NB4 (cell line): ENCODE measurements at regions not wholly inside any gene's neighbourhood (a gene's known extent, or its start where the extent isn't known, plus 50 kb on each side); places are given as distances from the start of the nearest gene placed in this dataset.

Experiments used
- CTCF ChIP-seq: IDR thresholded peaks from one replicate; pipeline ENCODE4 v1.5.1; 2012; ENCODE audit warnings: low read depth, low read length
- MAX ChIP-seq: IDR thresholded peaks from 2 replicates; pipeline ENCODE4 v1.6.1; 2011; ENCODE audit warnings: low read depth, low read length
- POLR2A ChIP-seq: IDR thresholded peaks from 2 replicates; pipeline ENCODE4 v1.6.1; 2011; ENCODE audit warnings: mild to moderate bottlenecking; ENCODE audit not compliant: insufficient read length; ENCODE audit errors: extremely low read depth

GRCh38 chr14:51585055-51585454 lies 66.7 kb upstream of the FRMD6 start:
- TF ChIP-seq CTCF, result no peak
- no peak for TF ChIP-seq POLR2A
- no peak for TF ChIP-seq MAX
